Glomerular visceral epithelial cell (primary cell): ENCODE measurements at regions not wholly inside any gene's neighbourhood (a gene's known extent, or its start where the extent isn't known, plus 50 kb on each side); places are given as distances from the start of the nearest gene placed in this dataset.
"Not testable (repeated sequence)": the region's sequence is repeated elsewhere in the genome, so short reads cannot be mapped to it uniquely, and the experiment has no call there.

Experiments
- DNase-seq: peaks from one replicate; pipeline ENCODE4 v3.0.0-alpha.2; 2016; ENCODE audit errors: extremely low spot score

- DNase-seq, result no peak
These were observed 182.1 kb downstream of the DEPDC1B start for GRCh38 chr5:60517850-60518249.

- no peak for DNase-seq
These were observed 182.8 kb downstream of the DEPDC1B start for GRCh38 chr5:60517094-60517694.

GRCh38 chr5:60516688-60517087 lies 183.3 kb downstream of the DEPDC1B start:
- DNase-seq, result no peak

- no peak for DNase-seq
These were observed 185.8 kb downstream of the DEPDC1B start for GRCh38 chr5:60514152-60514551.

GRCh38 chr5:60512117-60512516 lies 187.8 kb downstream of the DEPDC1B start:
- DNase-seq, result no peak

- no peak for DNase-seq
These were observed 189.3 kb downstream of the DEPDC1B start for GRCh38 chr5:60510663-60511062.

GRCh38 chr5:60510049-60510448 lies 189.9 kb downstream of the DEPDC1B start:
- DNase-seq, result no peak

- DNase-seq, result no peak
These were observed 190.4 kb downstream of the DEPDC1B start for GRCh38 chr5:60509519-60509918.

GRCh38 chr5:60507687-60508086 lies 192.3 kb downstream of the DEPDC1B start:
- no peak for DNase-seq

GRCh38 chr5:60505373-60506171 lies 194.4 kb downstream of the DEPDC1B start:
- DNase-seq, result no peak

GRCh38 chr5:60504342-60504741 lies 195.6 kb downstream of the DEPDC1B start:
- DNase-seq, result no peak

- no peak for DNase-seq
These were observed 196.2 kb downstream of the DEPDC1B start for GRCh38 chr5:60503771-60504170.

GRCh38 chr5:60497706-60498500 lies 202.1 kb downstream of the DEPDC1B start:
- no peak for DNase-seq

GRCh38 chr5:60495644-60496520 lies 204.1 kb downstream of the DEPDC1B start:
- DNase-seq, result no peak

- no peak for DNase-seq
These were observed 205.3 kb downstream of the DEPDC1B start for GRCh38 chr5:60494635-60495034.

GRCh38 chr5:60494144-60494543 lies 205.8 kb downstream of the DEPDC1B start:
- DNase-seq, result no peak

- no peak for DNase-seq
These were observed 206.6 kb downstream of the DEPDC1B start for GRCh38 chr5:60493372-60493771.

- no peak for DNase-seq
These were observed 207.0 kb downstream of the DEPDC1B start for GRCh38 chr5:60492958-60493357.

- not testable (repeated sequence) for DNase-seq
These were observed 207.6 kb downstream of the DEPDC1B start for GRCh38 chr5:60492358-60492757.

- no peak for DNase-seq
These were observed 209.3 kb downstream of the DEPDC1B start for GRCh38 chr5:60490597-60491166.

GRCh38 chr5:60489856-60490255 lies 210.1 kb downstream of the DEPDC1B start:
- DNase-seq, result no peak
